ENCODE measurements at regions not wholly inside any gene's neighbourhood (a gene's known extent, or its start where the extent isn't known, plus 50 kb on each side); places are given as distances from the start of the nearest gene placed in this dataset.

DNA sequence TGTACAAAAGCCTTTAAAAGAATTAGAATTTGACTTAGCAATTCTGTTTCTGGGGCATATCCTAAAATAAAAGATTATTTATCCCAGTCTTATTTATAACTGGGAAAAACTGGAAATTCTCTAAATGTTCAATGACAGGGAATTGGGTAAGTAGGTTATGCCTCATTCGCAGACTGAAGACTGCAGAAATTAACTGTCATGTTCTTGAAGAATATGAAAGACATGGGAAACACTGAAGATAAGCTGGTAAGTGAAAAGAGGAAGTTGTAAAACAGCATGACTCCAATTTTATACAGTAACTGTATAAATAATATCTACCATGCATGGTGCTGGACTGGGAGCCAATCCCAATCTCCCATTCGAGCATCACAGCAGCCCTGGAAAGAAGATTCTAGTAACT is 50.6 kb upstream of the SLC2A1 start:
- TF ChIP-seq RAD21 (IDR thresholded peaks at IDR 0.05; ENCODE audit: low read depth) = no peak
- TF ChIP-seq TEAD4 (IDR thresholded peaks at IDR 0.05) = no peak

All from Ishikawa (cell line).